GM12878 (cell line): ENCODE measurements at regions not wholly inside any gene's neighbourhood (a gene's known extent, or its start where the extent isn't known, plus 50 kb on each side); places are given as distances from the start of the nearest gene placed in this dataset.

ENCODE experiments used
- ATAC-seq: fragments of 200-7000 bp; cut with Tn5 transposase; 3 replicates; pipeline ENCODE4 v1.9.1; 2020; ENCODE audit warnings: mild to moderate bottlenecking, moderate library complexity
- BruUV-seq: library from RNA; stranded (reverse); fragments of 400-500 nt; replicated peaks from 2 replicates; lab custom pipeline; 2021; lab: Mats Ljungman, UMichigan
- CTCF ChIA-PET: fragments of 300-600 bp; sonication (Branson Sonifier 250); formaldehyde crosslinking; extraction: SDS; loops from one replicate; lab custom pipeline; 2021; ENCODE audit warnings: inconsistent platforms; lab: Yijun Ruan, JAX
- POLR2A ChIA-PET: fragments of 350-600 bp; formaldehyde crosslinking; extraction: SDS; loops from one replicate; lab custom pipeline; 2021; ENCODE audit warnings: inconsistent platforms; lab: Charles Lee
- RAD21 ChIA-PET: fragments of 300-600 bp; sonication (Branson Sonifier 250); formaldehyde crosslinking; loops from one replicate; lab custom pipeline; 2023; ENCODE audit warnings: antibody characterized with exemption; ENCODE audit not compliant: unreplicated experiment; lab: Charles Lee
- SMC1A ChIA-PET: fragments of 300-600 bp; sonication (Branson Sonifier 250); formaldehyde crosslinking; loops from one replicate; lab custom pipeline; 2023; ENCODE audit not compliant: unreplicated experiment, uncharacterized antibody; lab: Charles Lee
- DNase-seq: peaks from one replicate; pipeline ENCODE4 v3.0.0-alpha.2; 2011; ENCODE audit warnings: low read depth, low spot score
- FAIRE-seq: peaks from 3 replicates; lab custom pipeline; 2011; peaks lifted over from hg19 to GRCh38; lab: Jason Lieb, UNC
- H2AFZ ChIP-seq: 2 replicates; pipeline ENCODE4 v1.6.0; 2011; ENCODE audit warnings: low read depth, low read length, control low read depth; ENCODE audit not compliant: control insufficient read depth
- H3K27ac ChIP-seq: 2 replicates; pipeline ENCODE4 v1.5.1; 2011; ENCODE audit warnings: control low read depth; ENCODE audit not compliant: control insufficient read depth, insufficient read depth
- H3K27me3 ChIP-seq, 2 experiments: replicated peaks in 1 of 2; 2 replicates each; pipeline versions ENCODE4 v1.6.0 to v1.6.1; 2011; ENCODE audit warnings: low read length in 1 of 2; ENCODE audit not compliant: control insufficient read depth in 2 of 2, insufficient read depth in 2 of 2
- H3K36me3 ChIP-seq, 2 experiments: 2 replicates each; pipeline ENCODE4 v1.5.1; 2011; ENCODE audit warnings: low read length in 1 of 2; ENCODE audit not compliant: control insufficient read depth in 2 of 2, insufficient read depth in 2 of 2
- H3K4me1 ChIP-seq: 2 replicates; pipeline ENCODE4 v1.6.1; 2011; ENCODE audit warnings: mild to moderate bottlenecking, low read length, moderate library complexity, mixed read lengths; ENCODE audit not compliant: control insufficient read depth, insufficient read depth
- H3K4me2 ChIP-seq: 2 replicates; pipeline ENCODE4 v1.6.0; 2011; ENCODE audit warnings: control low read depth; ENCODE audit not compliant: control insufficient read depth, insufficient read depth
- H3K4me3 ChIP-seq: fragments of 200-600 bp; sonication (generic); 2 replicates; pipeline ENCODE4 v1.5.1; 2016
- H3K79me2 ChIP-seq: 2 replicates; pipeline ENCODE4 v1.6.0; 2011; ENCODE audit warnings: low read length; ENCODE audit not compliant: control insufficient read depth, insufficient read depth
- H3K9ac ChIP-seq: 2 replicates; pipeline ENCODE4 v1.8.0; 2011; ENCODE audit warnings: low read length, control low read depth, mixed read lengths; ENCODE audit not compliant: control insufficient read depth, insufficient read depth
- H3K9me3 ChIP-seq: replicated peaks from 3 replicates; pipeline ENCODE4 v1.5.1; 2011; ENCODE audit warnings: mild to moderate bottlenecking, low read length; ENCODE audit not compliant: control insufficient read depth, insufficient read depth
- H4K20me1 ChIP-seq: 2 replicates; pipeline ENCODE4 v1.6.0; 2011; ENCODE audit not compliant: control insufficient read depth, insufficient read depth
- BHLHE40 ChIP-seq, 2 experiments: fragments of 450-650 bp in 1 of 2; IDR thresholded peaks; 2 replicates each; pipeline ENCODE4 v1.6.1; 2011 to 2017; ENCODE audit warnings: low read depth in 2 of 2, borderline replicate concordance in 1 of 2, improper control_type of control experiment in 1 of 2, low read length in 1 of 2, mild to moderate bottlenecking in 1 of 2
- CEBPZ ChIP-seq: fragments of 150-350 bp; IDR thresholded peaks from 2 replicates; pipeline ENCODE4 v1.6.1; 2016; ENCODE audit warnings: low read depth, low read length
- CREM ChIP-seq: IDR thresholded peaks from 2 replicates; pipeline ENCODE4 v1.6.1; 2014; ENCODE audit warnings: antibody characterized with exemption, low read depth
- DPF2 ChIP-seq: fragments of 450-650 bp; IDR thresholded peaks from 2 replicates; pipeline ENCODE4 v1.6.1; 2017; ENCODE audit warnings: mild to moderate bottlenecking
- ELK1 ChIP-seq: IDR thresholded peaks from 2 replicates; pipeline ENCODE4 v1.6.1; 2012; ENCODE audit warnings: low read depth, low read length, improper control_type of control experiment
- FOS ChIP-seq: IDR thresholded peaks from 3 replicates; pipeline ENCODE4 v1.6.1; 2011; ENCODE audit warnings: borderline replicate concordance; ENCODE audit not compliant: insufficient read length; ENCODE audit errors: extremely low read depth
- FOXM1 ChIP-seq: IDR thresholded peaks from 2 replicates; pipeline ENCODE4 v1.6.1; 2012; ENCODE audit warnings: low read depth, mild to moderate bottlenecking, inconsistent platforms, low read length, moderate library complexity
- HSF1 ChIP-seq: fragments of 150-350 bp; IDR thresholded peaks from 2 replicates; pipeline ENCODE4 v1.6.1; 2014; ENCODE audit warnings: mild to moderate bottlenecking, low read depth, low read length
- IKZF1 ChIP-seq: fragments of 450-650 bp; conservative IDR thresholded peaks from 2 replicates; pipeline ENCODE4 v1.6.1; 2017; ENCODE audit warnings: antibody characterized with exemption, mild to moderate bottlenecking
- MEF2A ChIP-seq: IDR thresholded peaks from 2 replicates; pipeline ENCODE4 v1.6.1; 2011; ENCODE audit warnings: low read depth, mild to moderate bottlenecking, low read length, moderate library complexity; ENCODE audit not compliant: insufficient read depth
- MYB ChIP-seq: fragments of 150-350 bp; IDR thresholded peaks from 2 replicates; pipeline ENCODE4 v1.6.1; 2014; ENCODE audit warnings: mild to moderate bottlenecking, low read depth, low read length, borderline replicate concordance
- RUNX3 ChIP-seq: IDR thresholded peaks from 2 replicates; pipeline ENCODE4 v1.6.1; 2012; ENCODE audit warnings: low read length, inconsistent platforms
- SMAD5 ChIP-seq: IDR thresholded peaks from 2 replicates; pipeline ENCODE4 v1.6.1; 2016; ENCODE audit warnings: antibody characterized with exemption, low read depth
- SMC3 ChIP-seq: IDR thresholded peaks from 2 replicates; pipeline ENCODE4 v1.6.1; 2011; ENCODE audit warnings: low read length, improper control_type of control experiment, borderline replicate concordance
- SUPT20H ChIP-seq: IDR thresholded peaks from 2 replicates; pipeline ENCODE4 v1.6.1; 2011; ENCODE audit warnings: low read depth, mild to moderate bottlenecking, low read length, moderate library complexity, borderline replicate concordance; ENCODE audit not compliant: control insufficient read depth
- WGBS: methylation state at CpG from one replicate; pipeline ENCODE4 v1.1.6; 2016; ENCODE audit warnings: low lambda C conversion rate; ENCODE audit not compliant: insufficient replicate concordance, insufficient coverage; ENCODE audit errors: missing lambda C conversion rate; 5-methylcytosine and 5-hydroxymethylcytosine counted together
- in situ Hi-C: fragments of 300-500 bp; cut with MboI; formaldehyde crosslinking; loops from 9 replicates; pipeline ENCODE4 v1.14.3; 2018; ENCODE audit warnings: mixed read lengths
- intact Hi-C: fragments of 100-400 bp; cut with micrococcal nuclease; formaldehyde crosslinking; loops from one replicate; pipeline ENCODE4 v1.14.2; 2022; ENCODE audit not compliant: unreplicated experiment

GRCh38 chr6:40274058-40274457, 313.1 kb downstream of the LRFN2 start (continued):
- TF ChIP-seq FOXM1: no peak
- TF ChIP-seq MEF2A: no peak
- TF ChIP-seq MYB: no peak
- TF ChIP-seq SMAD5: no peak
- TF ChIP-seq BHLHE40 (IDR thresholded peaks at IDR 0.05; ENCODE audit: borderline replicate concordance in 1 of 2, low read depth in 2 of 2, low read length in 1 of 2): peak in 1 of 2 experiments; percentile 16; a peak in 1 of 4 replicates
- no peak for TF ChIP-seq SMC3
- 0 out of 2 replicates have a peak, but pooled peaks have one; percentile 48 for TF ChIP-seq DPF2
- peak; percentile 38; the same call in 1 of the 2 replicates for TF ChIP-seq IKZF1
- TF ChIP-seq SUPT20H: no peak
- TF ChIP-seq HSF1: no peak

GRCh38 chr6:40268614-40269013, 318.6 kb downstream of the LRFN2 start:
- peaks cover 0 to 2% of the 10 kb centered on the region in 2 experiments; a peak in 1 of 4 replicates for H3K27me3 ChIP-seq
- DNase-seq (no peak), ATAC-seq (no peak; the same call in 2 of the 3 replicates), FAIRE-seq (no peak)
- in situ Hi-C loops (no loop called here), intact Hi-C loops (no loop called here)
- H3K4me2 ChIP-seq: no peak overlapping the region
- no peaks in the 10 kb centered on the region for H3K9me3 ChIP-seq
- H3K4me3 ChIP-seq: no peak overlapping the region
- SMC1A ChIA-PET: interaction anchor here (0.8 kb wide), 1 partner anchor 147 kb away, joined by 3 read pairs; no protein-coding TSS in a partner anchor
- H3K36me3 ChIP-seq: no peaks in the 10 kb centered on the region
- CTCF ChIA-PET: no interaction called here
- H3K79me2 ChIP-seq: no peaks in the 10 kb centered on the region
- no peak overlapping the region for H2AFZ ChIP-seq
- BruUV-seq: no TSS peak
- POLR2A ChIA-PET: no interaction called here
- H3K4me1 ChIP-seq: no peaks in the 10 kb centered on the region
- RAD21 ChIA-PET: no interaction called here
- no peak overlapping the region for H3K27ac ChIP-seq
- H3K9ac ChIP-seq: no peak overlapping the region
- 10% methylated on average over 5 of the region's 5 CpGs for WGBS
- no peaks in the 10 kb centered on the region for H4K20me1 ChIP-seq
- TF ChIP-seq FOS (no peak), CEBPZ (no peak), ELK1 (no peak), RUNX3 (no peak), CREM (no peak)
